Glutamatergic neuron (in vitro differentiated cells): ENCODE measurements at regions not wholly inside any gene's neighbourhood (a gene's known extent, or its start where the extent isn't known, plus 50 kb on each side); places are given as distances from the start of the nearest gene placed in this dataset.

Source experiments
- DNase-seq: peaks from one replicate; pipeline ENCODE4 v3.0.0; 2022
- H3K27ac Mint-ChIP-seq: one replicate; pipeline ENCODE4 v1.8.0; 2020; ENCODE audit warnings: mild to moderate bottlenecking, mixed read lengths, inconsistent platforms; ENCODE audit not compliant: unreplicated experiment
- H3K27me3 Mint-ChIP-seq: one replicate; pipeline ENCODE4 v1.8.0; 2020; ENCODE audit warnings: mild to moderate bottlenecking, moderate library complexity, mixed read lengths, inconsistent platforms; ENCODE audit not compliant: unreplicated experiment
- H3K36me3 Mint-ChIP-seq: one replicate; pipeline ENCODE4 v1.8.0; 2020; ENCODE audit warnings: mild to moderate bottlenecking, mixed read lengths, inconsistent platforms; ENCODE audit not compliant: unreplicated experiment
- H3K4me1 Mint-ChIP-seq: one replicate; pipeline ENCODE4 v1.8.0; 2020; ENCODE audit warnings: mild to moderate bottlenecking, low read depth, mixed read lengths, inconsistent platforms; ENCODE audit not compliant: unreplicated experiment
- H3K4me3 Mint-ChIP-seq: one replicate; pipeline ENCODE4 v1.8.0; 2020; ENCODE audit warnings: mild to moderate bottlenecking, mixed read lengths, inconsistent platforms; ENCODE audit not compliant: unreplicated experiment
- H3K9me3 Mint-ChIP-seq: one replicate; pipeline ENCODE4 v1.8.0; 2020; ENCODE audit warnings: mild to moderate bottlenecking, moderate library complexity, mixed read lengths, inconsistent platforms; ENCODE audit not compliant: unreplicated experiment
- CTCF ChIP-seq: fragments of 200-600 bp; sonication (generic); IDR thresholded peaks from one replicate; pipeline ENCODE4 v1.5.0; 2021; ENCODE audit not compliant: partially characterized antibody, unreplicated experiment

GRCh38 chr2:117555965-117556364 is 258.5 kb upstream of the DDX18 start:
- TF ChIP-seq CTCF, result no peak
- H3K4me1 Mint-ChIP-seq, result no peaks in the 10 kb centered on the region
- H3K4me3 Mint-ChIP-seq, result no peak overlapping the region
- no peak overlapping the region for H3K27ac Mint-ChIP-seq
- DNase-seq, result no peak
- no peaks in the 10 kb centered on the region for H3K9me3 Mint-ChIP-seq
- peaks cover 1% of the 10 kb centered on the region for H3K27me3 Mint-ChIP-seq
- H3K36me3 Mint-ChIP-seq, result no peaks in the 10 kb centered on the region

GRCh38 chr2:117557626-117558025 is 256.9 kb upstream of the DDX18 start:
- no peak overlapping the region for H3K4me3 Mint-ChIP-seq
- no peak overlapping the region for H3K27ac Mint-ChIP-seq
- TF ChIP-seq CTCF, result no peak
- H3K36me3 Mint-ChIP-seq, result no peaks in the 10 kb centered on the region
- peaks cover 3% of the 10 kb centered on the region for H3K27me3 Mint-ChIP-seq
- no peaks in the 10 kb centered on the region for H3K4me1 Mint-ChIP-seq
- no peak for DNase-seq
- no peaks in the 10 kb centered on the region for H3K9me3 Mint-ChIP-seq

- Mint-ChIP-seq H3K4me1 (no peaks in the 10 kb centered on the region), H3K27ac (no peak overlapping the region), H3K9me3 (peaks cover 3% of the 10 kb centered on the region), H3K27me3 (peaks cover 4% of the 10 kb centered on the region), H3K4me3 (no peak overlapping the region), H3K36me3 (no peaks in the 10 kb centered on the region)
- no peak for TF ChIP-seq CTCF
- no peak for DNase-seq
These were observed 251.8 kb upstream of the DDX18 start for GRCh38 chr2:117562654-117563053.

- H3K27me3 Mint-ChIP-seq, result peaks cover 3% of the 10 kb centered on the region
- peaks cover 11% of the 10 kb centered on the region for H3K9me3 Mint-ChIP-seq
- TF ChIP-seq CTCF, result no peak
- H3K27ac Mint-ChIP-seq, result no peak overlapping the region
- no peak for DNase-seq
- H3K36me3 Mint-ChIP-seq, result peaks cover 9% of the 10 kb centered on the region
- no peaks in the 10 kb centered on the region for H3K4me1 Mint-ChIP-seq
- no peak overlapping the region for H3K4me3 Mint-ChIP-seq
These were observed 242.7 kb upstream of the DDX18 start for GRCh38 chr2:117571590-117572349.

- no peak overlapping the region for H3K27ac Mint-ChIP-seq
- DNase-seq, result no peak
- H3K4me1 Mint-ChIP-seq, result no peaks in the 10 kb centered on the region
- H3K36me3 Mint-ChIP-seq, result no peaks in the 10 kb centered on the region
- no peak overlapping the region for H3K4me3 Mint-ChIP-seq
- TF ChIP-seq CTCF, result no peak
- no peaks in the 10 kb centered on the region for H3K9me3 Mint-ChIP-seq
- H3K27me3 Mint-ChIP-seq, result no peaks in the 10 kb centered on the region
These were observed 227.2 kb upstream of the DDX18 start for GRCh38 chr2:117587310-117587709.
